IPS-NIHi11 (cell line): ENCODE measurements at regions not wholly inside any gene's neighbourhood (a gene's known extent, or its start where the extent isn't known, plus 50 kb on each side); places are given as distances from the start of the nearest gene placed in this dataset.

ENCODE experiments used
- DNase-seq: peaks from one replicate; pipeline ENCODE4 v3.0.0; 2012; ENCODE audit warnings: mixed read lengths, low spot score

DNA sequence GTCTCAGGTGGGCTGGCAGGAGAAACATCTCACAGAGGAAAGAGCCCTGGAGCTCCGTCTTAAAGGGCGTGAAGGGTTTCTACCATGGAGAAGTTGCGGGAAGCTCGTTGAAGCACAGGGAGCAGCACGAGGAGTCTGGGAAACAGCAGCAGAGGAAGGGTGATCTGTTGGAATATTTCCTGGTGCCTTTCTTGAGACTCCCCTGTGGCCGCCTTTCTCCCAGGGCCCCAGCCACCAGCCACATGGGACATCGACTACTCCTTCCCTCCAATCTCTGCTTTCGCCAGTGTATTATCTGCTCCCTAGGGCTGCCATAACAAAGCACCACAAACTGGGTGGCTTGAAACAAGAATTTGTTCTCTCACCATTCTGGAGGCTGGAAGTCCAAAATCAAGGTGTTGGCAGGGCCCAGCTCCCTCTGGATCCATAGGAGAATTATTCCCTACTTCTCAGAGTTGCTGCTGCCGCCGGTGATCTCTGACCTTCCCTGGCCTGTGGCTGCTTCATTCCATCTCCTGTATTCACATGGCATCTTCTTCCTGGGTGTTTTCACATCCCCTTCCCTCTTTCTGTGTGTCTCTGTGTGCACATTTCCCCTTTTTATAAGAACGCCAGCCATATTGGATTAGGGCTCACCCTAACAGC lies 152.8 kb upstream of the GSC start:
- DNase-seq, result no peak

DNA sequence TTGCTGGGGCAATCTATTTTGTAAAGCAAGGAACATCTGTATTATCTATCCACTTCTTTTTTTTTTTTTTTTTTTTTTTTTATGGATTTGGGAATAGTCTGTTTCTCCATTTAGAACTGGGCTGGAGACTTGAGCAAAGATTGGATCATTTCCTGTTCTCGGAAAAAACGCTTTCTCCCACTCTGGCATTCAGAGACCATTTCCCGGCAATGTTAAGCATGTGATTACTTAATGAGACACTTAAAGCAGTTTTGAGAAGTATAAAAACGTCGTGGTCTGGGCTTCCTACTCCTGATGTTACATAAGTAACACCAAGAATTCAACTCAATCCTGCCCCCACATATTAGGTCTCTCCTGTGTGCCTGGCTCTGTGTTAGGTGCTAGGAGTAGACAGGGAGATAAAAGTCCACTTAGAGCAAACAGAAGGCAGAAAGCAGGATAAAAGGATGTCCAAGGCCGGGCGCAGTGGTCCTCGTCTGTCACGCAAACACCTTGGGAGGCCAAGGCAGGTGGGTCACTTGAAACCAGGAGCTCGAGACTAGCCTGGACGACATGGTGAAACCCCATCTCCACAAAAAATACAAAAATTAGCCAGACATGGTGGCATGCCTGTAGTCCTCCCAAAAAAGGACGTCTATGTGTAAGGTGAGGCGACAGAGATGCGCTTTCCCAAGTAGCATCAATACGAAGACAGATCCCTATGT lies 152.1 kb upstream of the GSC start:
- no peak for DNase-seq

DNA sequence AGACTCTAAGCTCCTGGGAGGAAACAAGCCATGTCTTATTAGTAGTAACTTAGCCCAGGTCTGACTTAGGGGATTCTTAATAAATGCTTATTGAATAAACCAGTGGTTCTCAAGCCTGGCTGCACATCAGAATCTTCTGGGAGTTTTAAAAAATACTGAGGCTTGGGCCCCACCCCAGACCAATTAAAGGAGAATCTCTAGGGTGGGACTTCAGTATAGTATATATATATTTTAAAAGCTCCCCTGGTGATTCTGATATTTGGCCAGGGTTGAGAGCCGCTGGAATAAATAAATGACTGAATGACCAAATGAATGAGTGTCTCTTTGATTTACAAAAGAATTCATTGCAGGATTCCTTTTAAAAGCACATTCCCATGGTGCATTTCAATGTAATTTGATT lies 151.5 kb upstream of the GSC start:
- no peak for DNase-seq

DNA sequence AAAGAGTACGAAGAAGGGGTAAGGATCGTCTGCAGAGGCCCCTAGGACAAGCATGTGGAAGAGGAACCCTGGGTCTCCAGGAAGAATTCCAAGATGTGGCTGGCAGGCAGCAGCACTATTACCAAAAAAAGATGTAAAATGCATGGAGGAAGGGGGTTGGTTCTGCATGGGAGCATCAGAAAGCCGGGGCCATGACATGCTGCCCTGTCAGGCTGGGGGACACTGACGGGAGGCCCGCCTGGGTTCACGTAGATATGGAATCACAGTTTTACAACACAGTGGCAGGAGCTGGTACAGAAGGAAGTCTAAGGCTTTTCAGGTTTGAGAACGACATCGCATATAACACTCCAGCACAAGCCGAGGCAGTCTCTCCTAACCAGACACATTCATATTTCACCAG lies 150.0 kb upstream of the GSC start:
- no peak for DNase-seq

DNA sequence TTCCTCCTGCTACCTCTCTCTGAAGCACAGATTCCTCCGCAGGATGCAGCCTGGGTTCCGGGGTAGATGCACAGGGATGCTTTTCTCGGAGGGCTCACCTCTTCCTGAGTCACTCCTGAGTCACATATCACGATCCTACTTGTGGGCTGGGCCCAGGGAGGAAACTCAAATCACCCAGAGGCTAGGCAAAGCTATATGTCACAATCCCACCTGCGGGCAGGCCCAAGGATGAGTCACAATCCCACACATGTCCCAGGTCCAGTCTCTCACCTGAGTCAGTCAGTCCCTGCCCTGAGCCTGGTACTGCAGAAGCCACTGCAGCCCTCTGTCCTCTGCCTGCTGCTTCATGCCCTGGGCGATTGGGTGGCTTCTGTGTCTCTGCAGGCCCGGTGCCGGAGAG lies 149.0 kb upstream of the GSC start:
- DNase-seq, result no peak

DNA sequence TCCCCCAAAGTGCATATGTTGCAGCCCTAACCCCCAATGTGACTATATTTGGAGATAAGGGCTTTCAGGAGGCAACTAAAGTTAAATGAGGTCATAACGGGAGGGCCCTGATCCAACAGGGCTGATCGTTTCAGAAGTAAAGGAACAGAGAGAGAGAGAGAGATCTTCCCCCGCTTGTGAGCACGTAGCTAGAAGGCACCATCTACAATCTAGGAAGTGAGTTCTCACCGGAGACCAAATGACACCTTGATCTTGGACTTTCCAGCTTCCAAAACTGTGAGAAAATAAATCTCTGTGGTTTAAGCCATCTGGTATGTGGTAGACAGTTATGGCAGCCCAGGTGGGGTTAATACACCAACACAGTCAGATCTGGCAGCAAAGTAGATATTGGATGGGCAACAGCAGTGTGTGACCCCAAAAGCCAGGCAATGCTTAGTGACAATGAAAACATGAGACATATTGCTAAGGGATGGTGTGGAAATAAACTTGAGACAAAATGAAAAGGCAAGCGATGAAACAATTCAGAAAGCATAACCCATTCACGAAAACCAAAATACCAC lies 147.2 kb upstream of the GSC start:
- no peak for DNase-seq

DNA sequence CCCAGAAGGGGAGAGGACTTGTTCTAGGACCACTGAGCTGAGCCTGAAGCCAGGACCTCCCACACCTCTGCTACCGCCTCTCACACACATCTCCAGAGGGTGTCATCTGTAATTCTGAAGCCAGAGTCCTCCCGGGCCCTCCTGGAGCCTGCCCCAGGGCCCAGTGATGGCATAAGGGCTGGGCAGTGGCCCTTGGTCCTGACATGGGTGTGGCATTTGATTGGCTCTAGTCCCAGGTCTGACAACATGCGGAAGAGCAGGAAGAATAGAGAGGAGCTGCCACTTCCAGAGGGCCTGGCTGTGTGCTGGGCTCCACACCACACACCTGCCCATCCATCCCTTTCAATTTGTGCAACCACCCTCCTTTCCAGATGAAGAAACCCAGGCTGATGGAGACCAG lies 144.3 kb upstream of the GSC start:
- no peak for DNase-seq

DNA sequence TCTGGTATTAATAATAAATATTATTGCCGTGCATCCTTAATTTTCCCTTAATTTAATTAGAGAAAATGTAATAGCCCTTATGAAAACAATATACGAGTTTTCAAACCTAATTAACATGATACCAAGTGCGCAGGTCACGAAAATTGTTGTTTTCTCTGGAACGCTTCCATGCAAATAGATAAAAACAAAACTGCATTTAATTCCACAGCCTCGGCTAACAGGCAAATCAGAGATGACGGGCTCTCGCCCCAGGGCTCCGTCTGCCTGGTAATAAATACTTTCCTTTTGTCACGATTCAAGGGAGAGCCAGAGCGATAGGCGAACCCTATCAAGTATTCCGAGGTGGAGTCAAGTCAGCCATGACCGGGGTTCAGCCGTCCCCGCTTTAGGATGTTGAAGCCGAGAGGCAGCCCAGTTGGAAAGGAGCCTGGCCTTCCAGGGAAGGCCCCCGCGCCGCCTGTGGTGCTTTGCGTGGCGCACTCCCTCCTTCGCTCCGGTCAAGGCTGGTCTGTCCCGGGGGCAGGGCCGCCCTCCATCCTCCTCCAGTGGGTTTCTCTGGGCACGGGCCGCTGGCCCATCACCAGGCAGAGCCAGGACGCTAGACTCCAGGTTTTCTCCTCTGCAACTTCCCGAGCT lies 137.8 kb upstream of the GSC start:
- DNase-seq, result no peak

DNA sequence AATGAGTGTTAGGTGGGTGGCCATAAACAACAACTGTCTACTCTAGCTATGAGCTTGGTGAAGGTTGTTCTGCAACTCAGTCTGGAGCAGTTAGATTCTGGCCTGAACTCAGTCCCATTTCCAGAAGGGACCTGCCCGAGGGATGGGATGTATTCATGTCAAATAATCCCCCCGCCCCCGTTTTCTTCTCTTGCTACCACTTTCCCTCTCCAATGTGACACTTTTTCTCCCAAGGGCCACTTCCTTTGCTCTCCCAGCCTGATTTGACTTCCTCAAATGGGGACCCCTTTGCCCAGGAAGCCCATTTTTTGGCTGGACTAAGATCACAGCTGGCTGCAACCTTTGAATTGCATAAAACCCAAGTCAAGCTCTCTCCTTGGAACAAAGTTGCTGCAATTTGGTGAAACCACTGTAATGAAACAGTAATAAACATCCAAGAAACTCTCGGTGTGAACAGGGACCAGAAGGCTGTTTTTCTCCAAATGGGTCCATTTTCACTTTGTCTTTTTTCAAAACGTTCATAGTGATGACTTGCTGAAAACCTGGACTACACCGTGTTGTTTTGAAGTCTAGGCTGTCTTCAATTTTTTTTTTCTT lies 137.2 kb upstream of the GSC start:
- DNase-seq, result no peak

DNA sequence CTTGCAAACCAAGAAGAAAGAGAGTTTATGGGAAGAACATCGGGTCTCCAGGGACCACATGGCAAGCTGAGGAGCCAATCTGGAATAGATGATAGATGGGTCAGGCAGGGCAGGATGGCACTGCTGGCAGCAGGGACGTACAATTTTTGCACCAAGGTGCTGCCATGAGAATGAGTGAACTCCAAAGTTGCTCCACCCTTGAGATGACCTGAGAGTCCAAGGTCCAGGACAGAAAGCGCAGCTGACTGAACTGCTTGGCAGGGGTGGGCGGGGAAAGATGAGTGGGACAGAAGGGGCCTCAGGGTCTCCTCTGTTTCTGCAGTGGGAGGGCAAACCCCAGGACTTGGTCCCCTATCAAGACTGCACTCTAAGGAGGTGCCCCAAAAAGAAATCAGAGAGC lies 136.7 kb upstream of the GSC start:
- no peak for DNase-seq

DNA sequence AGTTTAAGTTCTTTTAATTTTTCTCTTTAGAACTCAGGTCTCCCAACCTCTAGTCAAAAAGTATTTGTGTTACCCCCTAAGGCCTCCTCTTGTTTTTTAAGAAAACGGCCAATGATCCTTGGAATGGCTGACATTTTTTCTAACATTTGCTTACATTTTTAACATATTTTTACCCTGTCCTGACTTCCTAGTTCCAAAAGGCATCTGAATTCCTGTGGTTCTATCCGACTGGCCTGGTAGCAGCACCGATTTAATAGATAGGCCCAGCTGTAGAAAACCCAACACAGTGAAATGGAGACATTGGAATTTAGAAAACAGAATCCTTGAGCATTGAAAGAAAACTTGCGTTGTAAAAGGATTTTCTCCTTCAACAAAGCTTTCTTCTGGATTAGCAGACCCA lies 134.7 kb upstream of the GSC start:
- no peak for DNase-seq

DNA sequence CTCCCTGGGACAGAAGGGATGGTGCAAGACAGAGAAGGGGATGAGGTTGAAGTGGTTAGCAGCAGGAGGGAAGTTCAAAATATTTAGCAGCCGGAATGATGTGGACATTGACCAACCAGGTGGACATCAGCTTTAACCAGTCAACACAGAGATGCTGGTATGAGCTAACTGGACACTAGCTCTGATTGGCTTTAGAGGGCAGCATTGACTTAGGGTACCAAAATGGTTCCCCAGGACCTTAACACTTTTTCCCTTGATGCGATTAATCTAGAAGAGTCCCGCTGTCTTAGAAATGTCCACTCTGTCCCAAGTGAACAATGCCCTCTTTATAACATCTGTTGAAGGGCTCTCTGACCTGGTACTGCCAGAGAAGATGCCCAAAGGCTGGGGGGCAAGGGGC lies 134.0 kb upstream of the GSC start:
- DNase-seq, result no peak

DNA sequence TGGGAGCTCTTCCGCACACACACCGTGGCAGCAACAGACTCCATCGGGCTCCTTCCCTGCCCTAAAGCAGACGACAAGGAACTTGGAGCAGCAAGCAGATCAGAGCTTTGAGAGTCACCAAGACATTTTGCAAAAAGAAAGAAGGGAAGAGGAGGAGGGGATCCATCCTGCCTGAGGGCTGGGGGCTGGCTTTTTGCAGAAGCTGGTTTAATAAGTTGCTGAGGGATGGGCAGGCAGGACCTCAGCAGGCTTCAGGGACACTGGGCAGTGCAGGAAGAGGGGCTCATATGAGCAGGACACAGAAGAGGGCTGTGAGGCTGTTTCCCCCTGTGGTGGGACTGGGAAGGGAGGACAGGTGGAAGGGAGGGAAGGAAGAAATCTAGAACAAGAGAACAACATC lies 133.4 kb upstream of the GSC start:
- DNase-seq, result no peak

DNA sequence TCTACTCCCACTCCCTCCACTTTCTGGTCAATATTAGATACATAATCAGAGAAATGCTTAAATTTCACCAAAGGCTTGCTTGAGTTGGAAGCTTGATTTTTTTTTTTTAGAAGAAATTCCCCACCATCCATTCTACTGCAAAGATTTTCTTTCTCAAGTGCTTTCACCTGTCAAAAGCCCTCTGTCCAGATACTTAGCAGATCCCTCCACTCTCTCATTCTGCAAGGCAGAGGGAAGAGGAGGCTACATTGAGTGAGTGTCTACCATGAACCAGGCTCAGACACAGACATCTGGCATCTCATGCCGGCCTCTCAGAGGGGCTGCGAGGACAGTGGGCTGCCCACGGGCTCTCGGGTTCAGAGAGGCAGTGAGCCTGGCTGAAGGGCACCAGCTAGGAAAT lies 127.6 kb upstream of the GSC start:
- DNase-seq, result no peak

DNA sequence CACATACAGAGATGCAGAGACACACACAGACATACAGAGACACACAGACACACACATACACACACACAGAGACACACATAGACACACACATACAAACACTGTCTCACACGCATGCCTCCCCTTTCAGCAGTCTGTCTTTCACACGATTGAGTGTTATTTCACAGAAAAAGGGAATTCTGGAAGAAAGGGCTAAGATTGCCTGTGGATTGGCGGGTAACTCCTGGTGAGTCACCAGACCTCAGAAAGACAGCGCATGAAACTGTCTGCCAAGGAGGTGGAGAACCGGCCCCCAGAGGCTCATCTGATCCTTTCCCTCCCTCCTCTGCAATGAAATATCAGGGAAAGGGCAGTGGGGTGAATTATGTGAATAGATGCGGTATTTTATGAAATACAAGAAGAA lies 127.2 kb upstream of the GSC start:
- no peak for DNase-seq

DNA sequence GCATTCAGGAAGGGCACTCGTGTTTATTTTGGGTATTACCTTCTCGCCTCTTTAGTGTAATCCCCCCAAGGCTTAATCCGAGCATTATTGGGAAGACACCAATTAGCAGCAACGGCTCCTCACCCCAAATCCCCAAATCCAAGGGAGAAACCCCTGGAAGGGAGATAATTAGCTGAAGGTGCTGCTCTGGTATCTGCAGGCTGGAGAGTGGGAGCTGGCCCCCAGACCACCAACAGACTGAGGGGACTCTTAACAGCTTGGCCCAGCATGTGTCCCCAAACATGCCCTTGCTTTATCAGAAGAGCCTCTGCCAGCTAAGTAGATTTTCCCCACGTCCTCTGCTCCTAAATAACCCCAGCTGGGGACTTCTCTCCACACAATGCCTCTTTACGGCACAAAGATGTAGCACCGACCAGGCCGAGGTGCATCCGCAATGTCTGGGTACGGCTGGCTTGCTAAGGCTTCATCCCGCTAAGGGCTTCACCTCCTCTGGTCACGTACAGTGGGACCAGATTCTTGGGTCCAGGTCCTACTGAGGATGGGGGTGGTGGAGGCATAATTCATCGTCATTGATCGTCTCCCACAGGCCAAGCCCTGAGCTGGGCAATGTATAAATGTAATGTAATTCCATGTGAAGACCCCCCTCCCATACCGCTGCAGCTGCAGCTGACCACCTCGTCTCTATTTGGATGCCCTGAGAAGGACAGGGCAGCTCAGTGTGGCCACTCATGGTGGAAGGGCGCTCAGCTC lies 123.7 kb upstream of the GSC start:
- no peak for DNase-seq

DNA sequence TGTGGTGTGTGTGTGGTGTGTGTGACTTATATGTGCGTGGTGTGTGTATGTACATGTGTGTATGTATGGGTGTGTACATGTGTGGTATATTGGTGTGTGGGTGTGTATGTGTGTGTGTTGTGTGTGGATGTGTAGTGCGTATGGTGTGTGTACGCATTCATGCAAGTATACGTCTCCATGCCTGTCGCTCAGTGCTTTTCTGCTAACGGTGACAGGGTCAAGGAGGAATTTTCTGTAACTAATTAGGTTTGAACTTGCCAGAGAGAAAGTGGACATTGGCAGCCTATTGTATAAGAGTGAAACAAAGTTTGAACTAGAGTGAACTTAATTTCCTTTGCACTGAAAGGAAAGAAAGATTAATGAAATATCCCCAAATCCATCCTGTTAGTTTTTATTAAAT lies 120.9 kb upstream of the GSC start:
- no peak for DNase-seq

DNA sequence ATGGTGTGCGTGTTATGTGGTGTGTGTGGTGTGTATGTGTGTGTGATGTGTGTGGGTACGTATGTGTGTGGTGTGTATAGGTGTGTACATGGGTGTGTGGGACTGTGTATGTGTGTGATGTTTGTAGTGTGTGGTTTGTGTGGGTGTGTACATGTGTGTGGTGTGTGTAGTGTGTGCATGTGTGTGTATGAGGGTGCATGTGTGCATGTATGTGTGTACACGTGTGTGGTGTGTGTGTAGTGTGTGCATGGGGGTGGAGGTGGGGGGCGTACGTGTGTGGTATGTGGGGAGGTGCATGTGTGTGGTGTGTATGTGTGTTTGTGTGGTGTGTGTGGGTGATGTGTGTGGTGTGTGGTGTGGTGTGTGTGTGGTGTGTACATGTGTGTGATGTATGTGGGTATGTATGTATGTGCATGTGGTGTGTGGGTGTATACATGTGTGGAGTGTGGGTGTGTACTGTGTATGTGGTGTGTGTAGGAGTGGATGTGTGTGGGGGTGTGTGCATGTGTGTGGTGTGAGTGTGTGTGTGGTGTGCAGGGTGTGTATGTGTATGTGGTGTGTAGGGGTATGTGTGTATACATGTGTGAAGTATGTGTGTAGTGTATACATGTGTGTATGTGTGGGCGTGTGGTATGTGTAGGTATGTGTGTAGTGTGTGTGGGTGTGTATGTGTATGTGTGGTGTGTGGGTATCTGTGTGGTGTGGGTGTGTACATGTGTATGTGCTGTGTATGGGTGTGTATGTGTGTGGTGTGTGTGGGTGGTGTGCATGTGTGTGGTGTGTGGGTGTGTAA lies 119.8 kb upstream of the GSC start:
- no peak for DNase-seq

DNA sequence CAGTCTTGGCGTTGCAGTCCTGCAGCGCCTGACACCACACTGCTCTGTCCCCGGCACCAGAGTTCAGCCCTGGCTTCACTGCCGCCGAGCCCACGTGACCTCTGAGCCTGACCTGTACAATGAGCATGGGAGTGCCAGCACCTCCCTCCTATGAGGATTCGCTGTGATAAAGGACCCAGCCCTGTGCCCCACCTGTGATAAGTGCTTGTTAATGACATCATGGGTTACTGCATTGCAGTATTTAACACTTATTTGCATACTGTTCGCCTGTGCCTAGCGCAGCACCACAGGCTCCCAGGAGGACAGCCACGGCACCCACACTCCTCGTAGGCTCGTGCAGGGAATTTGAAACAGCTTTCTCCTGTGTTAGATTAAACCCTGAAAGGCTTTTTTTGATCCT lies 118.2 kb upstream of the GSC start:
- no peak for DNase-seq

DNA sequence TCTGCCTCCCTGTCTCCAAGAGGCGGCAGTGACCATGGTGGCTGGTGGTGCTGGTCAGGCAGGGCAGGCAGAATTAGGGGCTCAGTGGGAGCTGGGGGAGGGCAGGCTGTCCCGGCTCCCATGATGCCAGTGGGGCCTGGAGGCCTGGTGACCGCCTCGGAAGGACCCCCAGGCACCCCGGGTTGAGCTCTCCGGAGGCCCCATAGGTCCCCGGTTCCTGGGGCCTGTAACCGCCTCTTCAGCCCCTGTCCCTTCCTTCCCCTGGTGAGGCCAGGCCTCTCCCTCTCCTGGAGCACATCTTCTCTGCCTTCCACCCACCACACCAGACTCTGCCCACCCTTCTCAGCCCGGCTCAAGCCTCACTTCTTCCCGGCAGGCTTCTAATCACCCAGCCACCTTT lies 117.7 kb upstream of the GSC start:
- DNase-seq, result no peak

DNA sequence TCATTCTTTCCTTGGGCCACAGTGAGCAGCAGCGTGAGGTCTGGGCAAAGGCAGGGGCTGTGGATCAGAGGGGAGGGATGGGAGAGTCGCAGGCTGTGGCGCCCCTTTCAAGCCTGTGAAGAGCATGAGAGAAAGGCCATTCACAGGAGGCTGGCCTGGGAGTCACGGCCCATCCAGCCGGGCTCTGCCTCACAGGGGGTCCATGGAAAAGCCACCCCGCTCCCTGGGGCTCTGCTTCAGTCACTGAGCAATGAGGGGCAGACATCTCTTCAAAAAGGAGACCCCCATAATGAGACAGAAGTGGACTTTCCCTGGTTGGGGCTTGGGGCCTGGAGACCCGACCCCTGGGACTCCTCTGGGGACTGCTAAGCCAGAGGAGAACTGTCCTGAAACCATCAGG lies 117.0 kb upstream of the GSC start:
- DNase-seq, result no peak
